ENCODE measurements at regions not wholly inside any gene's neighbourhood (a gene's known extent, or its start where the extent isn't known, plus 50 kb on each side); places are given as distances from the start of the nearest gene placed in this dataset.

GRCh38 chr6:142534076-142534475 lies 232.3 kb downstream of the ADGRG6 start:
- no peak for TF ChIP-seq POLR2AphosphoS5 (IDR thresholded peaks at IDR 0.05)
- no peak for TF ChIP-seq POLR2A (IDR thresholded peaks at IDR 0.05)
- TF ChIP-seq CTCF (IDR thresholded peaks at IDR 0.05): no peak
